PC-9 (cell line): ENCODE measurements at regions not wholly inside any gene's neighbourhood (a gene's known extent, or its start where the extent isn't known, plus 50 kb on each side); places are given as distances from the start of the nearest gene placed in this dataset.

Source experiments
- BruUV-seq: library from RNA; stranded (reverse); fragments of 400-500 nt; replicated peaks from 2 replicates; lab custom pipeline; 2021; lab: Mats Ljungman, UMichigan
- CTCF ChIA-PET: fragments of 300-600 bp; sonication (Branson Sonifier 250); formaldehyde crosslinking; loops from one replicate; lab custom pipeline; 2022; ENCODE audit warnings: antibody characterized with exemption; lab: Charles Lee
- POLR2A ChIA-PET: fragments of 300-600 bp; sonication (Branson Sonifier 250); formaldehyde crosslinking; loops from one replicate; lab custom pipeline; 2022; ENCODE audit warnings: antibody characterized with exemption; ENCODE audit not compliant: unreplicated experiment; lab: Charles Lee
- DNase-seq, 2 experiments: peaks; one replicate each; pipeline versions ENCODE4 v3.0.0 to v3.0.0-alpha.2; 2015 to 2022; ENCODE audit warnings: mixed read lengths in 1 of 2
- H2AFZ ChIP-seq: fragments of 200-600 bp; sonication (generic); 2 replicates; pipeline ENCODE4 v1.8.1; 2017; ENCODE audit warnings: antibody characterized with exemption
- H3F3A ChIP-seq: fragments of 200-600 bp; sonication (generic); 2 replicates; pipeline ENCODE4 v1.8.1; 2017; ENCODE audit warnings: antibody characterized with exemption, mild to moderate bottlenecking, low read depth; ENCODE audit not compliant: insufficient read depth
- H3K27ac ChIP-seq: fragments of 200-600 bp; sonication (generic); 2 replicates; pipeline ENCODE4 v1.6.1; 2016; ENCODE audit warnings: mixed run types
- H3K27me3 ChIP-seq: fragments of 200-600 bp; sonication (generic); 2 replicates; pipeline ENCODE4 v1.6.1; 2016; ENCODE audit warnings: low read depth, mixed run types; ENCODE audit not compliant: insufficient read depth
- H3K36me3 ChIP-seq: fragments of 200-600 bp; sonication (generic); 2 replicates; pipeline ENCODE4 v1.6.1; 2016; ENCODE audit warnings: low read depth, mixed run types
- H3K4me1 ChIP-seq: fragments of 200-600 bp; sonication (generic); replicated peaks from 2 replicates; pipeline ENCODE4 v1.6.1; 2016; ENCODE audit warnings: mixed run types; ENCODE audit not compliant: insufficient read depth
- H3K4me2 ChIP-seq: fragments of 200-600 bp; sonication (generic); 2 replicates; pipeline ENCODE4 v1.6.1; 2017; ENCODE audit warnings: mixed run types
- H3K4me3 ChIP-seq: fragments of 200-600 bp; sonication (generic); 2 replicates; pipeline ENCODE4 v1.6.1; 2016; ENCODE audit warnings: mixed run types
- H3K79me2 ChIP-seq: fragments of 200-600 bp; sonication (generic); 2 replicates; pipeline ENCODE4 v1.6.1; 2017; ENCODE audit warnings: low read depth, mixed run types
- H3K9me2 ChIP-seq: fragments of 200-600 bp; sonication (generic); 2 replicates; pipeline ENCODE4 v1.8.1; 2017; ENCODE audit warnings: mild to moderate bottlenecking; ENCODE audit not compliant: insufficient read depth
- H3K9me3 ChIP-seq: fragments of 200-600 bp; sonication (generic); 2 replicates; pipeline ENCODE4 v1.8.1; 2016; ENCODE audit warnings: low read depth; ENCODE audit not compliant: insufficient read depth
- H4K20me1 ChIP-seq: fragments of 200-600 bp; sonication (generic); 2 replicates; pipeline ENCODE4 v1.8.1; 2017; ENCODE audit not compliant: insufficient read depth
- EZH2 ChIP-seq: fragments of 200-600 bp; sonication (generic); IDR thresholded peaks from 2 replicates; pipeline ENCODE4 v1.8.0; 2017; ENCODE audit warnings: antibody characterized with exemption, low read depth
- intact Hi-C: fragments of 100-400 bp; cut with micrococcal nuclease; formaldehyde crosslinking; loops from one replicate; pipeline ENCODE4 v1.10.0; 2022; ENCODE audit not compliant: unreplicated experiment
- TF ChIP-seq, protein P1 (sequence below): fragments of 200-600 bp; sonication (generic); conservative IDR thresholded peaks from 2 replicates; pipeline ENCODE4 v1.6.1; 2017; ENCODE audit warnings: mixed run types, antibody characterized with exemption, mild to moderate bottlenecking, moderate library complexity

- intact Hi-C loops = no loop called here
- H3K27me3 ChIP-seq = no peaks in the 10 kb centered on the region
- H4K20me1 ChIP-seq = no peaks in the 10 kb centered on the region
- no peak overlapping the region for H2AFZ ChIP-seq
- no peak overlapping the region for H3K4me3 ChIP-seq
- ChIA-PET CTCF (no interaction called here), POLR2A (no interaction called here)
- TF ChIP-seq, protein P1, sequence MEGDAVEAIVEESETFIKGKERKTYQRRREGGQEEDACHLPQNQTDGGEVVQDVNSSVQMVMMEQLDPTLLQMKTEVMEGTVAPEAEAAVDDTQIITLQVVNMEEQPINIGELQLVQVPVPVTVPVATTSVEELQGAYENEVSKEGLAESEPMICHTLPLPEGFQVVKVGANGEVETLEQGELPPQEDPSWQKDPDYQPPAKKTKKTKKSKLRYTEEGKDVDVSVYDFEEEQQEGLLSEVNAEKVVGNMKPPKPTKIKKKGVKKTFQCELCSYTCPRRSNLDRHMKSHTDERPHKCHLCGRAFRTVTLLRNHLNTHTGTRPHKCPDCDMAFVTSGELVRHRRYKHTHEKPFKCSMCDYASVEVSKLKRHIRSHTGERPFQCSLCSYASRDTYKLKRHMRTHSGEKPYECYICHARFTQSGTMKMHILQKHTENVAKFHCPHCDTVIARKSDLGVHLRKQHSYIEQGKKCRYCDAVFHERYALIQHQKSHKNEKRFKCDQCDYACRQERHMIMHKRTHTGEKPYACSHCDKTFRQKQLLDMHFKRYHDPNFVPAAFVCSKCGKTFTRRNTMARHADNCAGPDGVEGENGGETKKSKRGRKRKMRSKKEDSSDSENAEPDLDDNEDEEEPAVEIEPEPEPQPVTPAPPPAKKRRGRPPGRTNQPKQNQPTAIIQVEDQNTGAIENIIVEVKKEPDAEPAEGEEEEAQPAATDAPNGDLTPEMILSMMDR = no peak
- TF ChIP-seq EZH2 = no peak
- no peak for DNase-seq
- no peak overlapping the region for H3K27ac ChIP-seq
- no peaks in the 10 kb centered on the region; the same call in 1 of the 2 replicates for H3K9me3 ChIP-seq
- no peaks in the 10 kb centered on the region for H3K9me2 ChIP-seq
- no peaks in the 10 kb centered on the region for H3F3A ChIP-seq
- H3K4me2 ChIP-seq = no peak overlapping the region
- no peaks in the 10 kb centered on the region for H3K79me2 ChIP-seq
- no TSS peak for BruUV-seq
- no peaks in the 10 kb centered on the region for H3K4me1 ChIP-seq
- no peaks in the 10 kb centered on the region for H3K36me3 ChIP-seq
Observed at GRCh38 chr4:123081971-123082370, 159.6 kb upstream of the NUDT6 start.

- H3K4me2 ChIP-seq = no peak overlapping the region
- H3K27ac ChIP-seq = no peak overlapping the region
- intact Hi-C loops = no loop called here
- no peaks in the 10 kb centered on the region for H4K20me1 ChIP-seq
- no peaks in the 10 kb centered on the region for H3K36me3 ChIP-seq
- no peaks in the 10 kb centered on the region for H3K79me2 ChIP-seq
- H3K4me1 ChIP-seq = no peaks in the 10 kb centered on the region
- no TSS peak for BruUV-seq
- H3K27me3 ChIP-seq = no peaks in the 10 kb centered on the region
- H2AFZ ChIP-seq = no peak overlapping the region
- H3K9me2 ChIP-seq = no peaks in the 10 kb centered on the region
- H3F3A ChIP-seq = no peaks in the 10 kb centered on the region
- CTCF ChIA-PET = no interaction called here
- TF ChIP-seq, protein P1 = no peak
- TF ChIP-seq EZH2 = no peak
- DNase-seq = no peak
- H3K4me3 ChIP-seq = no peak overlapping the region
- POLR2A ChIA-PET = no interaction called here
- no peaks in the 10 kb centered on the region; the same call in 1 of the 2 replicates for H3K9me3 ChIP-seq
Observed at GRCh38 chr4:123083646-123084045, 161.2 kb upstream of the NUDT6 start.

GRCh38 chr4:123088501-123088900 lies 166.1 kb upstream of the NUDT6 start:
- no TSS peak for BruUV-seq
- no peak overlapping the region for H3K4me3 ChIP-seq

More at GRCh38 chr4:123088501-123088900, 166.1 kb upstream of the NUDT6 start:
- Histone ChIP-seq H3K9me2 (no peaks in the 10 kb centered on the region; the same call in 1 of the 2 replicates), H2AFZ (no peak overlapping the region), H4K20me1 (no peaks in the 10 kb centered on the region), H3K9me3 (no peaks in the 10 kb centered on the region; the same call in 1 of the 2 replicates), H3K79me2 (no peaks in the 10 kb centered on the region), H3K4me2 (no peak overlapping the region), H3K36me3 (0 out of 2 replicates have a peak, but pooled peaks cover 6% of the 10 kb centered on the region), H3K27ac (no peak overlapping the region), H3K27me3 (no peaks in the 10 kb centered on the region), H3F3A (no peaks in the 10 kb centered on the region), H3K4me1 (no peaks in the 10 kb centered on the region)
- intact Hi-C loops = no loop called here
- DNase-seq = no peak
- ChIA-PET POLR2A (no interaction called here), CTCF (no interaction called here)
- TF ChIP-seq, protein P1 = no peak
- TF ChIP-seq EZH2 = no peak
